Thoracic aorta (tissue), 2 donors: ENCODE measurements at regions not wholly inside any gene's neighbourhood (a gene's known extent, or its start where the extent isn't known, plus 50 kb on each side); places are given as distances from the start of the nearest gene placed in this dataset.

Experiments used
- ATAC-seq: fragments of 150-250 bp; one replicate; pipeline ENCODE4 v1.8.0; 2017; ENCODE audit warnings: low read depth; ENCODE audit not compliant: insufficient number of reproducible peaks, low FRiP score
- DNase-seq: peaks from one replicate; pipeline ENCODE4 v3.0.0-alpha.2; 2020; ENCODE audit warnings: low spot score
- H3K27ac ChIP-seq, 2 donors: fragments of 200-600 bp; sonication (generic); 1 replicate in 1 of 2; 2 replicates in 1 of 2; pipeline ENCODE4 v1.5.1; 2016; ENCODE audit warnings: mild to moderate bottlenecking in 2 of 2, moderate library complexity in 2 of 2
- H3K27me3 ChIP-seq: fragments of 200-600 bp; sonication (generic); replicated peaks from 2 replicates; pipeline ENCODE4 v1.6.0; 2016; ENCODE audit warnings: mild to moderate bottlenecking; ENCODE audit not compliant: insufficient read depth
- H3K36me3 ChIP-seq: fragments of 200-600 bp; sonication (generic); one replicate; pipeline ENCODE4 v1.5.1; 2016
- H3K4me1 ChIP-seq, 2 donors: fragments of 200-600 bp; sonication (generic); 1 replicate in 1 of 2; 2 replicates in 1 of 2; pipeline versions ENCODE4 v1.5.1 to v1.6.0; 2016; ENCODE audit warnings: low read depth in 2 of 2, mild to moderate bottlenecking in 1 of 2; ENCODE audit not compliant: control insufficient read depth in 1 of 2
- H3K4me3 ChIP-seq: fragments of 200-600 bp; sonication (generic); 2 replicates; pipeline ENCODE4 v1.5.1; 2016; ENCODE audit warnings: mild to moderate bottlenecking
- H3K9me3 ChIP-seq: fragments of 200-600 bp; sonication (generic); 2 replicates; pipeline ENCODE4 v1.5.1; 2016
- TF ChIP-seq, protein P1 (sequence below): fragments of 200-600 bp; sonication (generic); IDR thresholded peaks from one replicate; pipeline ENCODE4 v1.5.1; 2019; ENCODE audit warnings: antibody characterized with exemption

- Histone ChIP-seq H3K4me3 (no peak overlapping the region), H3K27me3 (no peaks in the 10 kb centered on the region), H3K27ac (no peak overlapping the region), H3K4me1 (no peaks in the 10 kb centered on the region), H3K9me3 (no peaks in the 10 kb centered on the region), H3K36me3 (no peaks in the 10 kb centered on the region)
- ATAC-seq = no peak
- no peak for DNase-seq
- TF ChIP-seq, protein P1, sequence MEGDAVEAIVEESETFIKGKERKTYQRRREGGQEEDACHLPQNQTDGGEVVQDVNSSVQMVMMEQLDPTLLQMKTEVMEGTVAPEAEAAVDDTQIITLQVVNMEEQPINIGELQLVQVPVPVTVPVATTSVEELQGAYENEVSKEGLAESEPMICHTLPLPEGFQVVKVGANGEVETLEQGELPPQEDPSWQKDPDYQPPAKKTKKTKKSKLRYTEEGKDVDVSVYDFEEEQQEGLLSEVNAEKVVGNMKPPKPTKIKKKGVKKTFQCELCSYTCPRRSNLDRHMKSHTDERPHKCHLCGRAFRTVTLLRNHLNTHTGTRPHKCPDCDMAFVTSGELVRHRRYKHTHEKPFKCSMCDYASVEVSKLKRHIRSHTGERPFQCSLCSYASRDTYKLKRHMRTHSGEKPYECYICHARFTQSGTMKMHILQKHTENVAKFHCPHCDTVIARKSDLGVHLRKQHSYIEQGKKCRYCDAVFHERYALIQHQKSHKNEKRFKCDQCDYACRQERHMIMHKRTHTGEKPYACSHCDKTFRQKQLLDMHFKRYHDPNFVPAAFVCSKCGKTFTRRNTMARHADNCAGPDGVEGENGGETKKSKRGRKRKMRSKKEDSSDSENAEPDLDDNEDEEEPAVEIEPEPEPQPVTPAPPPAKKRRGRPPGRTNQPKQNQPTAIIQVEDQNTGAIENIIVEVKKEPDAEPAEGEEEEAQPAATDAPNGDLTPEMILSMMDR = no peak
These were observed 1092.3 kb upstream of the NXPH2 start for GRCh38 chr2:139872503-139872902.

GRCh38 chr2:139872032-139872431, 1091.8 kb upstream of the NXPH2 start:
- H3K36me3 ChIP-seq = no peaks in the 10 kb centered on the region
- TF ChIP-seq, protein P1 = no peak
- no peaks in the 10 kb centered on the region for H3K9me3 ChIP-seq
- ATAC-seq (no peak), DNase-seq (no peak)
- no peaks in the 10 kb centered on the region for H3K27me3 ChIP-seq
- no peak overlapping the region for H3K4me3 ChIP-seq
- H3K4me1 ChIP-seq = no peaks in the 10 kb centered on the region
- H3K27ac ChIP-seq = no peak overlapping the region

DNA sequence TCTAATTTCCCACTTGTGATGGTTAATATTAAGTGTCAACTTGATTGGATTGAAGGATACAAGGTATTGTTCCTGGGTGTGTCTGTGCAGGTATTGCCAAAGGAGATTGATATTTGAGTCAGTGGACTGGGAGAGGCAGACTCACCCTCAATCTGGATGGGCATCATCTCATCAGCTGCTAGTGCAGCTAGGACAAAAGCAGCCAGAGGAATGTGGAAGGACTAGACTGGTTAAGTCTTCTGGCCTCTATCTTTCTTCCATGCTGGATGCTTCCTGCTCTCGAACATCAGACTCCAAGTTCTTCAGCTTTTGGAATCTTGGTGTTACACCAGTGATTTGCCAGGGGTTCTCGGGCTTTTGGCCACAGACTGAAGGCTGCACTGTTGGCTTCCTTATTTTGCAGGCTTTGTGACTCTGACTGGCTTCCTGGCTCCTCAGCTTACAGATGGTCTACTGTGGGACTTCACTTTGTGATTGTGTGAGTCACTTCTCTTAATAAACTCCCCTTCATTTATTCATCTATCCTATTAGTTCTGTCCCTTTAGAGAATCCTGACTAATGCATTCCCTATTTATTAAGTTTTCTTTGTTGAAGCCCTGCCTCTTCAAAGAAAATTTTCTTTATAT, 1087.5 kb upstream of the NXPH2 start:
- TF ChIP-seq, protein P1 = no peak
- Histone ChIP-seq H3K27ac (no peak overlapping the region), H3K36me3 (no peaks in the 10 kb centered on the region), H3K4me1 (no peaks in the 10 kb centered on the region), H3K27me3 (no peaks in the 10 kb centered on the region), H3K4me3 (no peak overlapping the region), H3K9me3 (no peaks in the 10 kb centered on the region)
- DNase-seq (no peak), ATAC-seq (no peak)

- TF ChIP-seq, protein P1 = no peak
These were observed 1084.7 kb upstream of the NXPH2 start for GRCh38 chr2:139864821-139865302.

DNA sequence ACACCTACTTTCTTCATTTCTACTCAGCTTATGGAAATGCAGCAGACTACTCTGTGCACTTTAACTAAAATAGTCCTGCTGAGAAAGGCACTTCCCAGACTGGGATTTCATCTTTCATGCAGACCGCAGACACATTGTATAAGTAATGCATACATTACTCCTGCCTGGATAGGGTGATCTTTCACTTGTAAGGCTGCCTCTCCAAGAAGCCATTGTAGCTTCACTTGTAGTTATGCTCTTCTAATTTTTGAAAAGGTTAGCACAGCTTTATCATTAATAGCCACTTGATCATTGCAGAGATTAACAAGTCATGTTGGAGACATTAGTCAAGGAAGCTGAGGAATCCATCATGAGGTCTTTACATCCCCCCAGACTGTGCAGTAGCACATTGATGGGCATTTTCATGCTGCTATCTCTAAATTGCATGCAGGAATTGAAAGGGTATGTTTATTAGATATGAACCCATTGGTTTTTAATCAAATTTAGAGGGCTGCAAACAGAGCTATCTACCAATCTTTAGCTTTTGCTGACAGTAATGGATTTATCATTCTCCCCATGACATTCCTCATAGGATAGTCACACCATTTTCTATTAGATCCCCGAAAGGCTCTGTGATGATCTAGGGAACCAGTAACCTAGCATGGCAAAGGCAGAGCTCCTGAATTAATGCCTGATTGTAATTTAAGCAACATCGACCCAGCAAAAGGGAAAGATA, 1074.7 kb upstream of the NXPH2 start:
- no peaks in the 10 kb centered on the region for H3K36me3 ChIP-seq
- no peak for DNase-seq

More at GRCh38 chr2:139864821-139865302, 1084.7 kb upstream of the NXPH2 start:
- no peaks in the 10 kb centered on the region for H3K27me3 ChIP-seq
- H3K27ac ChIP-seq = no peak overlapping the region
- DNase-seq (no peak), ATAC-seq (no peak)
- H3K4me3 ChIP-seq = no peak overlapping the region
- no peaks in the 10 kb centered on the region for H3K9me3 ChIP-seq
- H3K4me1 ChIP-seq = no peaks in the 10 kb centered on the region
- no peaks in the 10 kb centered on the region for H3K36me3 ChIP-seq

More for the DNA sequence above, 1074.7 kb upstream of the NXPH2 start:
- no peaks in the 10 kb centered on the region for H3K27me3 ChIP-seq
- H3K4me3 ChIP-seq = no peak overlapping the region
- no peaks in the 10 kb centered on the region for H3K9me3 ChIP-seq
- TF ChIP-seq, protein P1 = no peak
- no peaks in the 10 kb centered on the region for H3K4me1 ChIP-seq
- no peak overlapping the region for H3K27ac ChIP-seq
- no peak for ATAC-seq
